ENCODE measurements at regions not wholly inside any gene's neighbourhood (a gene's known extent, or its start where the extent isn't known, plus 50 kb on each side); places are given as distances from the start of the nearest gene placed in this dataset.

DNA sequence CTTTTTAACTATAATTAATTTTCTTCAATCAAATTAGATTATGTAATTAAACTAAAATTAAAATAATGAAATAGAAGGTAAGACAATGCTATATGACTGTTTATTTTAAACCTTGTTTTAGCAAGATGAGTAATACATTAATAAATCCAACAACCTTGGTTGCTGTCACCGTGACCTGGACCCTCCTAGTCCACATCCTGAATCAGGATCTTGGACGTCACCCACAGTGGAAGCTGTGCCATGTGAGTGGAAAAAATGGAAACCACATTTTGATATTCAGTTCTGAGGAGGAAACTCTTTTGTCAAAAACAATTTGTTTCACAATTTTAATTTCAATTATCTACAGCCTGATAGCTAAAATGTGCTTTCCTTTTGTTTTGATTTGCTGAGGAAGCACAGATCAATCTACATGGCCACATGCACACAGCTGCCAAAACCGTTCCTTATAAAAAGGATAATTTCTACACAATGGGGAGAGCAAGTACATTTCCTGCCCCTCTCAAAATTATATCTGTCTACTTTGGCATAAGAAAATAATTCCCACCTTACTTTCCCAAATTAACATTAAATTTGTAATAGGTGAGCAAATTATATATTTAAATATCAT lies 255.5 kb downstream of the RASSF9 start:
- TF ChIP-seq, protein P1, sequence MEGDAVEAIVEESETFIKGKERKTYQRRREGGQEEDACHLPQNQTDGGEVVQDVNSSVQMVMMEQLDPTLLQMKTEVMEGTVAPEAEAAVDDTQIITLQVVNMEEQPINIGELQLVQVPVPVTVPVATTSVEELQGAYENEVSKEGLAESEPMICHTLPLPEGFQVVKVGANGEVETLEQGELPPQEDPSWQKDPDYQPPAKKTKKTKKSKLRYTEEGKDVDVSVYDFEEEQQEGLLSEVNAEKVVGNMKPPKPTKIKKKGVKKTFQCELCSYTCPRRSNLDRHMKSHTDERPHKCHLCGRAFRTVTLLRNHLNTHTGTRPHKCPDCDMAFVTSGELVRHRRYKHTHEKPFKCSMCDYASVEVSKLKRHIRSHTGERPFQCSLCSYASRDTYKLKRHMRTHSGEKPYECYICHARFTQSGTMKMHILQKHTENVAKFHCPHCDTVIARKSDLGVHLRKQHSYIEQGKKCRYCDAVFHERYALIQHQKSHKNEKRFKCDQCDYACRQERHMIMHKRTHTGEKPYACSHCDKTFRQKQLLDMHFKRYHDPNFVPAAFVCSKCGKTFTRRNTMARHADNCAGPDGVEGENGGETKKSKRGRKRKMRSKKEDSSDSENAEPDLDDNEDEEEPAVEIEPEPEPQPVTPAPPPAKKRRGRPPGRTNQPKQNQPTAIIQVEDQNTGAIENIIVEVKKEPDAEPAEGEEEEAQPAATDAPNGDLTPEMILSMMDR (IDR thresholded peaks at IDR 0.05), result no peak
- no peak for TF ChIP-seq POLR2A (IDR thresholded peaks at IDR 0.05)
- Histone ChIP-seq H3K27ac (peak overlapping the region in 3 of 12 donors; percentile 39 to 68 (median 55)), H3K36me3 (no peaks in the 10 kb centered on the region), H3K4me1 (peaks cover 0 to 4% (median 0%) of the 10 kb centered on the region in 12 donors), H3K27me3 (no peaks in the 10 kb centered on the region), H3K9me3 (no peaks in the 10 kb centered on the region), H3K4me3 (no peak overlapping the region)
- intact Hi-C loops (cut with DNase I), result no loop called here
- DNase-seq (peak in 3 of 5 donors; percentile 13 to 22 (median 21)), ATAC-seq (peak in 2 of 4 donors; percentile 44 to 90)
- 43 to 57% (median 46%) methylated on average over 3 of the region's 3 CpGs for WGBS, 4 donors

DNA sequence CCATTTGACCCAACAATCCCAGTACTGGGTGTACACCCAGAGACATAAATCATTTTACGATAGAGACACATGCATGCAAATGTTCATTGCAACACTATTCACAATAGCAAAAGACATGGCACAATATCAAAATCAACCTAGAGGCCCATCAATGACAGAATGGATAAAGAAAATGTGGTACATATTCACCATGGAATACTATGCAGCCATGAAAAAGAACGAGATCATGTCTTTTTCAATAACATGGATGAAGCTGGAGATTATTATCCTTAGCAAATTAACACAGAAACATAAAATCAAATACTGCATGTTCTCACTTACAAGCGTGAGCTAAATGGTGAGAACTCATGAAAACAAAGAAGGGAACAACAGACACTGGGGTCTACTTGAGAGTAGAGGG lies 249.1 kb downstream of the RASSF9 start:
- intact Hi-C loops (cut with DNase I), result no loop called here
- no peaks in the 10 kb centered on the region for H3K4me1 ChIP-seq
- H3K27me3 ChIP-seq, result no peaks in the 10 kb centered on the region
- TF ChIP-seq, protein P1 (IDR thresholded peaks at IDR 0.05), result no peak
- ATAC-seq, result no peak
- no peak overlapping the region for H3K4me3 ChIP-seq
- DNase-seq, result no peak
- H3K9me3 ChIP-seq, result peaks cover 0 to 5% (median 0%) of the 10 kb centered on the region in 12 donors
- 92 to 95% (median 93%) methylated on average over 3 of the region's 3 CpGs for WGBS, 4 donors
- H3K27ac ChIP-seq, result no peak overlapping the region
- no peaks in the 10 kb centered on the region for H3K36me3 ChIP-seq

DNA sequence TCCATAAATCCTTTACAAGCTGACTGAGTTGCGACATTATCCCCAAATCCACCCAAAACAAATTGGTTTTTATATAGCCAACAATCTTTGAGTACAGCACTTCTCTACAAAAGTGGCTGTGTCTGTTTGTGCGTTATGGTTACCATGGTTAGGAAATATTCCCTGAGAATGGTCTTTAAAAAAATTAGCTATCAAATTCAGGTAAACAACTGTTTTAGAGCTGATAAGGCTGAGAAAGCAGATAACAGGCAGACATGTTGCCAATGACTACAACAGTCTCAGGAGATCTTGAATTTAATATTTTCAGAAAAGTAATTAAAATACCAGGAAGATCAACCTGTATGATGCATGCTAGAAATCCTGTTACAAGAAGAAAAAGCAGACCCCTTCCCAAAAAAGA lies 248.0 kb downstream of the RASSF9 start:
- H3K27ac ChIP-seq, result no peak overlapping the region
- DNase-seq (no peak), ATAC-seq (no peak)
- H3K9me3 ChIP-seq, result peaks cover 0 to 5% (median 0%) of the 10 kb centered on the region in 12 donors
- H3K27me3 ChIP-seq, result no peaks in the 10 kb centered on the region
- H3K4me1 ChIP-seq, result no peaks in the 10 kb centered on the region
- H3K4me3 ChIP-seq, result no peak overlapping the region
- no peaks in the 10 kb centered on the region for H3K36me3 ChIP-seq
- intact Hi-C loops (cut with DNase I), result no loop called here
- 66 to 80% (median 76%) methylated on average over 2 of the region's 2 CpGs for WGBS, 4 donors
- TF ChIP-seq POLR2A (IDR thresholded peaks at IDR 0.05), result no peak
- TF ChIP-seq, protein P1 (IDR thresholded peaks at IDR 0.05), result no peak

DNA sequence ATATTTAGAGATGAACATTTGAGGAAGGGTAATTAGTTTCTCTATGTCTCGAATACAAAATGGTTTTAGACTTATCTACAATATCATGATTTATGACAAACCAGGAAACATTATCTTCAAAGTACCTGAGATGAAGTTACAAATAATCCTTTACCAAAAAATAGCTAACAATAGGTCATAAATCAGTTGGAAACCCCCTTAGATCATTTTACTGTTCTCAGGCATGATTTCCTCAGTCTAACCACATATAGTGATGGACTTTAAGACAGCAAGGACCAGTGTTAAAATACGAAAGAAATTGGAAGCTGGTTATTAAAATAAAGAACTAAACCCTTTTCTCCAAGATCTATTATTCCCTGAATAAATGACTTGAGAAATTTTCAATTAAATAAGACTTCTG lies 235.4 kb downstream of the RASSF9 start:
- intact Hi-C loops (cut with DNase I), result no loop called here
- 77 to 85% (median 80%) methylated on average over 2 of the region's 2 CpGs for WGBS, 4 donors
- Histone ChIP-seq H3K36me3 (no peaks in the 10 kb centered on the region), H3K27ac (no peak overlapping the region), H3K9me3 (peaks cover 0 to 11% (median 0%) of the 10 kb centered on the region in 12 donors), H3K4me1 (no peaks in the 10 kb centered on the region), H3K4me3 (no peak overlapping the region), H3K27me3 (no peaks in the 10 kb centered on the region)
- TF ChIP-seq, protein P1 (IDR thresholded peaks at IDR 0.05), result no peak
- TF ChIP-seq POLR2A (IDR thresholded peaks at IDR 0.05), result no peak
- ATAC-seq (no peak), DNase-seq (no peak)
